Astrocyte (in vitro differentiated cells and primary cell): ENCODE measurements at regions not wholly inside any gene's neighbourhood (a gene's known extent, or its start where the extent isn't known, plus 50 kb on each side); places are given as distances from the start of the nearest gene placed in this dataset.

Experiments
- EZH2 ChIP-seq: IDR thresholded peaks from 2 replicates; pipeline ENCODE4 v1.6.1; 2012; ENCODE audit warnings: mild to moderate bottlenecking, low read length, inconsistent platforms; ENCODE audit not compliant: insufficient read depth
- TF ChIP-seq, protein P1 (sequence below): IDR thresholded peaks from 2 replicates; pipeline ENCODE4 v1.5.1; 2011; ENCODE audit warnings: low read depth, mild to moderate bottlenecking, inconsistent platforms, low read length, moderate library complexity; ENCODE audit not compliant: insufficient read depth

DNA sequence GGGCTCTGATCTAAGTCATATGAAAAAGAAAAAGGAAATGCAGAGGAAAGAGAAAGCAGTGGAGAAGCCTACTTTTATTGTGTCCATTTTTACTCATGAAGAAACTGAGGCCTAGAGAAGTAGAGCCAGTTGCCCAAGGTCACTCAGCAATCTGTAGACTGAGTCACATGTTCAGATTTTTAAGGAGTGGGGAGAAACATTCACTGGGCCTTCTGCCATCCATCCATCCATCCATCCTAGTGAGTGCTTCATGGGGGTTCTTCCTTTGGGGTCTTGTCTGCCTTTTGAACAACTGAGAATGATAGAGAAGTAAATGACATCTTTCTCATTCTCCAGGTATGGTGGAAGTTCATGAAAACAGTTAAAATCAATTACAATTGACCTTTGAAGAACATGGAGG lies 233.6 kb upstream of the SRRM4 start:
- no peak for TF ChIP-seq EZH2
- TF ChIP-seq, protein P1, sequence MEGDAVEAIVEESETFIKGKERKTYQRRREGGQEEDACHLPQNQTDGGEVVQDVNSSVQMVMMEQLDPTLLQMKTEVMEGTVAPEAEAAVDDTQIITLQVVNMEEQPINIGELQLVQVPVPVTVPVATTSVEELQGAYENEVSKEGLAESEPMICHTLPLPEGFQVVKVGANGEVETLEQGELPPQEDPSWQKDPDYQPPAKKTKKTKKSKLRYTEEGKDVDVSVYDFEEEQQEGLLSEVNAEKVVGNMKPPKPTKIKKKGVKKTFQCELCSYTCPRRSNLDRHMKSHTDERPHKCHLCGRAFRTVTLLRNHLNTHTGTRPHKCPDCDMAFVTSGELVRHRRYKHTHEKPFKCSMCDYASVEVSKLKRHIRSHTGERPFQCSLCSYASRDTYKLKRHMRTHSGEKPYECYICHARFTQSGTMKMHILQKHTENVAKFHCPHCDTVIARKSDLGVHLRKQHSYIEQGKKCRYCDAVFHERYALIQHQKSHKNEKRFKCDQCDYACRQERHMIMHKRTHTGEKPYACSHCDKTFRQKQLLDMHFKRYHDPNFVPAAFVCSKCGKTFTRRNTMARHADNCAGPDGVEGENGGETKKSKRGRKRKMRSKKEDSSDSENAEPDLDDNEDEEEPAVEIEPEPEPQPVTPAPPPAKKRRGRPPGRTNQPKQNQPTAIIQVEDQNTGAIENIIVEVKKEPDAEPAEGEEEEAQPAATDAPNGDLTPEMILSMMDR = no peak
